Upper lobe of right lung (tissue), 1 donor: ENCODE measurements at regions not wholly inside any gene's neighbourhood (a gene's known extent, or its start where the extent isn't known, plus 50 kb on each side); places are given as distances from the start of the nearest gene placed in this dataset.

ENCODE experiments used
- ATAC-seq: fragments of 200-7000 bp; cut with Tn5 transposase; one replicate; pipeline ENCODE4 v1.9.1; 2020; ENCODE audit warnings: mild to moderate bottlenecking, moderate library complexity
- DNase-seq: peaks from one replicate; pipeline ENCODE4 v3.0.0-alpha.2; 2020
- H3K27ac ChIP-seq: fragments of 200-600 bp; one replicate; pipeline ENCODE4 v1.8.0; 2022
- H3K27me3 ChIP-seq: fragments of 200-600 bp; one replicate; pipeline ENCODE4 v1.8.0; 2022; ENCODE audit warnings: mild to moderate bottlenecking
- H3K36me3 ChIP-seq: fragments of 200-600 bp; one replicate; pipeline ENCODE4 v1.8.0; 2022
- H3K4me1 ChIP-seq: fragments of 200-600 bp; one replicate; pipeline ENCODE4 v1.8.0; 2022
- H3K4me3 ChIP-seq: fragments of 200-600 bp; one replicate; pipeline ENCODE4 v1.8.0; 2022; ENCODE audit warnings: mild to moderate bottlenecking
- H3K9me3 ChIP-seq: fragments of 200-600 bp; one replicate; pipeline ENCODE4 v1.8.0; 2022
- CTCF ChIP-seq: fragments of 200-600 bp; IDR thresholded peaks from one replicate; pipeline ENCODE4 v1.8.0; 2022; ENCODE audit warnings: antibody characterized with exemption
- intact Hi-C: fragments of 100-400 bp; cut with DNase I; formaldehyde crosslinking; loops from one replicate; pipeline ENCODE4 v1.11.0; 2022
- donor health status: DM: no; HTN: yes; CAD: no; lungs with severe emphysema.

- intact Hi-C loops: no loop called here
These were observed 976.2 kb downstream of the NLGN4Y start for GRCh38 chrY:15500536-15500935.

GRCh38 chrY:15501181-15501580 is 976.9 kb downstream of the NLGN4Y start:
- Histone ChIP-seq H3K9me3 (no peaks in the 10 kb centered on the region), H3K27me3 (no peaks in the 10 kb centered on the region), H3K4me1 (no peaks in the 10 kb centered on the region), H3K36me3 (no peaks in the 10 kb centered on the region), H3K27ac (no peak overlapping the region), H3K4me3 (no peak overlapping the region)
- ATAC-seq (no peak), DNase-seq (no peak)
- no peak for TF ChIP-seq CTCF
- intact Hi-C loops: no loop called here

More at GRCh38 chrY:15500536-15500935, 976.2 kb downstream of the NLGN4Y start:
- no peaks in the 10 kb centered on the region for H3K9me3 ChIP-seq
- DNase-seq: no peak
- ATAC-seq: no peak
- no peak overlapping the region for H3K27ac ChIP-seq
- TF ChIP-seq CTCF: no peak
- H3K4me3 ChIP-seq: no peak overlapping the region
- H3K36me3 ChIP-seq: no peaks in the 10 kb centered on the region
- no peaks in the 10 kb centered on the region for H3K4me1 ChIP-seq
- no peaks in the 10 kb centered on the region for H3K27me3 ChIP-seq

- Histone ChIP-seq H3K4me1 (no peaks in the 10 kb centered on the region), H3K9me3 (no peaks in the 10 kb centered on the region), H3K27me3 (no peaks in the 10 kb centered on the region), H3K36me3 (no peaks in the 10 kb centered on the region), H3K27ac (no peak overlapping the region), H3K4me3 (no peak overlapping the region)
- TF ChIP-seq CTCF: no peak
- intact Hi-C loops: no loop called here
- no peak for ATAC-seq
- no peak for DNase-seq
These were observed 986.0 kb downstream of the NLGN4Y start for GRCh38 chrY:15510288-15510687.

GRCh38 chrY:15510984-15511650 is 986.8 kb downstream of the NLGN4Y start:
- Histone ChIP-seq H3K27ac (no peak overlapping the region), H3K4me3 (no peak overlapping the region), H3K4me1 (no peaks in the 10 kb centered on the region), H3K9me3 (no peaks in the 10 kb centered on the region), H3K27me3 (no peaks in the 10 kb centered on the region), H3K36me3 (no peaks in the 10 kb centered on the region)
- ATAC-seq (no peak), DNase-seq (no peak)
- TF ChIP-seq CTCF: no peak
- intact Hi-C loops: no loop called here

- intact Hi-C loops: no loop called here
- Histone ChIP-seq H3K9me3 (no peaks in the 10 kb centered on the region), H3K27ac (no peak overlapping the region), H3K4me1 (no peaks in the 10 kb centered on the region), H3K27me3 (no peaks in the 10 kb centered on the region), H3K4me3 (no peak overlapping the region), H3K36me3 (no peaks in the 10 kb centered on the region)
- DNase-seq: no peak
- TF ChIP-seq CTCF: no peak
- ATAC-seq: no peak
These were observed 1010.8 kb downstream of the NLGN4Y start for GRCh38 chrY:15535131-15535530.
